GM12874 (cell line): ENCODE measurements at regions not wholly inside any gene's neighbourhood (a gene's known extent, or its start where the extent isn't known, plus 50 kb on each side); places are given as distances from the start of the nearest gene placed in this dataset.

Experiments used
- TF ChIP-seq, protein P1 (sequence below): IDR thresholded peaks from 2 replicates; pipeline ENCODE4 v1.5.1; 2011; ENCODE audit warnings: low read depth, mild to moderate bottlenecking, control low read depth, low read length, moderate library complexity; ENCODE audit not compliant: insufficient read depth

DNA sequence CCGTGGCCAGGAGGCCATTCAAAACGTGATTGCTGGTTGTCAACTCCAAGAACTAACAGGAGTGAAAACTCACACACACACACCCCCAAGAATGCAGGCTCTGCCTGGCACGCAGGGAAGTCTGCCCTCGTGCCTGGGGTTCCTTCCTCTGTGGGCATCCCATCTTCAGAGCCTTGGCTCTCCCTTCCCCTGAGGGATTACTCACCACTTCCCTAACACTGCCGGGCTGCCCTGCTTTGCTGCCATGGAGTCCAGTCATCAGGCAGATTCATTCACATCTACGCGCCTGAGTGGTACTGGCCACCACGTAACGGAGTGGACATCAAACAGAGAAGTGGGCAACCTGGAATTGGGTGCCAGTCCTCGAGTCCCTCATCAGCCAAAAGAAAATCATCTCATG lies 120.7 kb upstream of the TMEM45B start:
- TF ChIP-seq, protein P1, sequence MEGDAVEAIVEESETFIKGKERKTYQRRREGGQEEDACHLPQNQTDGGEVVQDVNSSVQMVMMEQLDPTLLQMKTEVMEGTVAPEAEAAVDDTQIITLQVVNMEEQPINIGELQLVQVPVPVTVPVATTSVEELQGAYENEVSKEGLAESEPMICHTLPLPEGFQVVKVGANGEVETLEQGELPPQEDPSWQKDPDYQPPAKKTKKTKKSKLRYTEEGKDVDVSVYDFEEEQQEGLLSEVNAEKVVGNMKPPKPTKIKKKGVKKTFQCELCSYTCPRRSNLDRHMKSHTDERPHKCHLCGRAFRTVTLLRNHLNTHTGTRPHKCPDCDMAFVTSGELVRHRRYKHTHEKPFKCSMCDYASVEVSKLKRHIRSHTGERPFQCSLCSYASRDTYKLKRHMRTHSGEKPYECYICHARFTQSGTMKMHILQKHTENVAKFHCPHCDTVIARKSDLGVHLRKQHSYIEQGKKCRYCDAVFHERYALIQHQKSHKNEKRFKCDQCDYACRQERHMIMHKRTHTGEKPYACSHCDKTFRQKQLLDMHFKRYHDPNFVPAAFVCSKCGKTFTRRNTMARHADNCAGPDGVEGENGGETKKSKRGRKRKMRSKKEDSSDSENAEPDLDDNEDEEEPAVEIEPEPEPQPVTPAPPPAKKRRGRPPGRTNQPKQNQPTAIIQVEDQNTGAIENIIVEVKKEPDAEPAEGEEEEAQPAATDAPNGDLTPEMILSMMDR: no peak

DNA sequence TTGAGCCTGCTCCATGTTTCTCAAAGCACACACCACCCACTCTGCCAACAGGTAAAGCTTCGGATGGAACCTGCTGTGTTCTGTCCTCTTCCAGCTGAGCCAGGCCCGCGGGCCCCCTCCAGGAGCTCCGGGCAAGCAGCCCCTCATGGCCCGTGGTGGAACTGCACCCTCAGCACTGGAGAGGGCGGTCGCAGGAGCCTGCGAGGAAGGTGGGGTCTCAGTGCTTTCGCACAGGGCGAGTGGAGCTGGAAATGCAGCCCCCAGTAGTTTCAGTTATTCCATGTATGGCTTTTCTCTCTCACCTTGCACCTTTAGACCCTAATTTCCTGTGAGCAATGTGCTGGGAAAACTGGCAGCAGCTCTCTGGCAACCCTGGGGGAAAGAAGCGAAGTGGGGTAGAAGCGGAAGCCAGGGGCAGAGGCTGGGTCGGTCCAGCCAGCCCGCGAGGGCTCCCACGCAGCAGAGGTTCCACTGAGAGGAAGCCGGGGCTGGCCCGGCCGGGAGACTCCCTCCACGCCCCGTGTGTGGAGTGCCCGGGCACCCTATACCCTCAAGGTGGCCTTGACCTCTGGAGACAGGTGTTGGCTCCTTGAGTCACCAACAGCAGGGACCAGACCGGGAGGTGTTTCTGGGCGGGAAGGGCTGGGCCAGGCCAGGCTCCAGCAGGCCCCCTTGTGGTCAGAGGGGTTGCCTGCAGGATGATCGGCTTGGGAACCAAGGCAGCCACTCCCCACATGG lies 119.9 kb upstream of the TMEM45B start:
- TF ChIP-seq, protein P1: peak; percentile 78

DNA sequence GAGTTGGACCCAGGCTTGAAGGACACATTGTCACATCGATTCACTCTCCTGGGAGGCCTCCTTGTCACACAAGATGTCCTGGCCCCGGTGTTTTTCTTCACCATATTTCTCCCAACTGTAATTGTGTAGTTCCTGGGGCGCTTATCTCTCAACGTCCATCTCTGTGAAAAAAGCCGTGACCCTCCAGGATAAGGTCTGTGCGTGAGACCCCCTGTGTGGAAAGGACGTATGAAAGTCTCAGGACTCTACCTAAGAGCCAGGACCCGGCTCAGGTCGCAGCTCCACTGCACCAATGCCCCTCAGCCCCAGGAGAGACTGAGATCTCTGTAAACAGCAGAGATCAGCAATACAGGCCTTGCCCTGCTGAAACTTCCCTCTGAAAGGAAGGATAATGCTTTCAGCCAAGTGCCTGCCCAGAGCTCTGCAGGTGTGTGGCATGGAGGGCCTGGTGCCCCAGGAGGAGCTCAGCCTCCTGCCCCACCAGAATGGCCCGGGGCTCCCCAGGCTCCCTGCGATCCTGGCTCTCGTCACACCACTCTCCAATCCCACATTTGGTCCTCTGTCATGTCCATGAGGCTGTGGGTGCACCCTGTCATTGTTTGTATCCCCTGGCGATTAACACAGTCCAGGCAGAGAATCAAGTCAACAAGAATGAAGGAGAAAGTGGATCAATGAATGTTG lies 119.2 kb upstream of the TMEM45B start:
- TF ChIP-seq, protein P1: no peak

DNA sequence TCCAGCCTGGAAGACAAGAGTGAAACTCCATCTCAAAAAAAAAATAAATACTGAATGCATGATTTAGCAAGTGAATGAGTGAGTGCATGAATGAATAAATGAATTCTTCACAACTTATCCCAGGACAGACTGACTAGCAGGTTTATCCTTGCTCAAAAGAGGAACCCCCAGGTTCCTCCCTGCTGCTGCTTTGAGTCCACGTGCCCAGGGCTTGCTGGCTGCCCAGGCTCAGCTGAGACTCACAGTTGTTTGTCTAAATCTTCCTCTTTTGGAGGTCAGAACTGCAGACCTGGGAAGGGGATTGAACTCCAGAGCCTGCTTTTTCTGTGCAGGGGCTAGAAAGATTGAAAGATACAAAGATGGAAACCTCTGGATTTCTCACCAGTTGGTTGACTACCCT lies 117.4 kb upstream of the TMEM45B start:
- TF ChIP-seq, protein P1: no peak

DNA sequence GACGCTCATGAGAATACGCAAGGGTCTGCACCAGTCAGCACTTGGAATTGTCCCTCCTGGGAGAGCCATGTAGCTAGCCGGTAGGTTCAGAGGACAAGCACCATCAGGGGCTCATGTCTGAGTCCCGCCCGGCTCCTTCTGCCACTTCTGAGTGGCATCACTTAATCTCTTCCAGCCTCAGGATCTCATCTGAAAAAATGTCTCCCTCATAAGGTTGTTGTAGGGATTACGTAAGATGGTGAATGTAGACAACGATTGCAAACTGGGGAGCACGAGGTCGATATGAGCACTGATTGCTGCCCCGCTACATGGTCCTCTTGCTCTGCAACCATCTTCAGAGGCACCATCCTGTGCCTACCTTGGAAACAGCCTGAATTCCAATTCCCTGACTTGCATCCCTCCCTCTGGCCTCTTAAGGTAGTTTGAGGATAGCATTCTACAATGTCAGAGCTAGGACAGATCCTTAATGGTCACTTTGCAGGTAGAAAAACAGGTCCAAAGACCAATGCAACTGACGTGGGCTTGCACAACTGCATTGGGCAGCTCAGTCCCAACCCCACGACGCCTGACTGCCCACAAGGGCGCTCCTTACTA lies 115.8 kb upstream of the TMEM45B start:
- TF ChIP-seq, protein P1: no peak

DNA sequence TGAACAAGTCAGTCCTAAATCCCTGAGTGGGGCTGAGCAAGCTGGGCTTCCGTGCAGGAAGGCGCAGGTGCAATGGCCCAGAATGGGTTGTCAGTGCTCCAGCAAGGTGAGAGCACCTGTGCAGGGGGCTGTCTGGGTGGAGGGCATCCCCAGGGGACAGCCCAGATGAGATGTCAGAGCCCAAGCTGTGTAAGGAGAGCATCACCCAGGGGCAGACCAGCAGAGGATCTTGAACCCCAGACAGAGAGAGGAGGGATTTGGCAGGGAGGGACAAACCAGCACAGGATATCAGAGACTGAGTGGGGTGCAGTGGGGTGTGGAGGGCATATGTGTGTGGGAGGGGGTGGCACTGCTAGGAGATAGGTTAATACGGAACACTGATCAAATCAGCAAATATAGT lies 114.9 kb upstream of the TMEM45B start:
- TF ChIP-seq, protein P1: no peak

DNA sequence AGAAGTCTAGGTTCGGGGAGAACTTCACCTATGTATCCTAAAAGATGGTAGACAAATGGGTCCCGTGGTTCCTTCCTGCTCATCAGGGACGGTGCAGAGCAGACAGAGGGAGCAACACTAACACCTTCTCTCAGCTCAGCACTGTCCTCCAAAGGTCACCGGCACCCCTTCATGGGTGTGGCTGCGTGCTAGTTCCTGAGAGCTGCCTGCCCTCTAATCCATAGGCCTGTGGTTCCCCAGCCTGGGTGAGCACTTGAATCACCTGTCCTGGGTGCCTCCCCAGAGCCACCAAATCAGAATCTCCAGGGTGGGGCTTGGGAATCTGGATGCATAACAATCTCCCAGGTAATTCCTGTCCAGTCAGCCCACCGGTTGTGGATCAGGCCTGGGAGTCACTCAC lies 113.9 kb upstream of the TMEM45B start:
- TF ChIP-seq, protein P1: no peak
